K562 (cell line): ENCODE measurements at regions not wholly inside any gene's neighbourhood (a gene's known extent, or its start where the extent isn't known, plus 50 kb on each side); places are given as distances from the start of the nearest gene placed in this dataset.

ENCODE experiments used
- ATAC-seq: fragments of 200-7000 bp; cut with Tn5 transposase; 3 replicates; pipeline ENCODE4 v1.9.1; 2020; ENCODE audit warnings: moderate library complexity
- BruUV-seq: library from RNA; stranded (reverse); fragments of 400-500 nt; replicated peaks from 2 replicates; lab custom pipeline; 2021; lab: Mats Ljungman, UMichigan
- CTCF ChIA-PET: fragments of 300-600 bp; formaldehyde crosslinking; extraction: SDS; loops from one replicate; lab custom pipeline; 2021; ENCODE audit warnings: low intra/inter-chr PET ratio; lab: Yijun Ruan, JAX
- POLR2A ChIA-PET: fragments of 300-600, 350-650 bp; sonication (Branson Sonifier 250); formaldehyde crosslinking; extraction: SDS; loops from one replicate; lab custom pipeline; 2021; ENCODE audit warnings: antibody characterized with exemption, inconsistent platforms; lab: Yijun Ruan, JAX
- DNase-seq, 4 experiments: peaks; one replicate each; pipeline versions ENCODE4 v3.0.0 to v3.0.0-alpha.2; 2011 to 2018; ENCODE audit warnings: low spot score in 3 of 4, mixed read lengths in 3 of 4; ENCODE audit errors: extremely low read depth in 1 of 4
- FAIRE-seq: peaks from 2 replicates; lab custom pipeline; 2011; peaks lifted over from hg19 to GRCh38; lab: Jason Lieb, UNC
- H2AFZ ChIP-seq: 2 replicates; pipeline ENCODE4 v1.6.0; 2011; ENCODE audit warnings: low read depth, low read length, control low read depth, inconsistent platforms
- H3K27ac ChIP-seq: fragments of 200-600 bp; 3 replicates; pipeline ENCODE4 v1.8.0; 2011; ENCODE audit warnings: low read depth, mild to moderate bottlenecking, control low read depth, inconsistent platforms, low read length, moderate library complexity, mixed read lengths; ENCODE audit errors: extremely low read depth
- H3K27me3 ChIP-seq, 2 experiments: fragments of 300-600 bp in 1 of 2; 2 replicates in 1 of 2; 3 replicates in 1 of 2; pipeline versions ENCODE4 v1.6.0 to v1.8.0; 2011; ENCODE audit warnings: inconsistent platforms in 2 of 2, low read length in 2 of 2, mild to moderate bottlenecking in 1 of 2, mixed read lengths in 1 of 2, moderate library complexity in 1 of 2; ENCODE audit not compliant: control insufficient read depth in 2 of 2, insufficient read depth in 2 of 2
- H3K36me3 ChIP-seq: fragments of 300-600 bp; 3 replicates; pipeline ENCODE4 v1.8.0; 2011; ENCODE audit warnings: mild to moderate bottlenecking, low read length, inconsistent platforms; ENCODE audit not compliant: control insufficient read depth, insufficient read depth
- H3K4me1 ChIP-seq, 2 experiments: fragments of 200-600 bp in 1 of 2; replicated peaks in 1 of 2; 2 replicates in 1 of 2; 3 replicates in 1 of 2; pipeline versions ENCODE4 v1.5.1 to v1.8.0; 2011; ENCODE audit warnings: inconsistent platforms in 2 of 2, low read length in 2 of 2, mild to moderate bottlenecking in 1 of 2, mixed read lengths in 1 of 2, moderate library complexity in 1 of 2; ENCODE audit not compliant: control insufficient read depth in 2 of 2, insufficient read depth in 2 of 2
- H3K4me2 ChIP-seq: 2 replicates; pipeline ENCODE4 v1.6.1; 2011; ENCODE audit warnings: low read length, control low read depth, inconsistent platforms, mixed read lengths; ENCODE audit not compliant: insufficient read depth
- H3K4me3 ChIP-seq: fragments of 200-600 bp; sonication (generic), shearing (Covaris generic); 2 replicates; pipeline ENCODE4 v1.5.1; 2016; ENCODE audit warnings: control low read depth, inconsistent platforms
- H3K79me2 ChIP-seq: fragments of 200-600 bp; 3 replicates; pipeline ENCODE4 v1.8.0; 2011; ENCODE audit warnings: low read length, inconsistent platforms; ENCODE audit not compliant: control insufficient read depth, insufficient read depth
- H3K9ac ChIP-seq, 2 experiments: 2 replicates each; pipeline versions ENCODE4 v1.6.0 to v1.6.1; 2011; ENCODE audit warnings: low read depth in 2 of 2, low read length in 2 of 2, control low read depth in 1 of 2, inconsistent platforms in 1 of 2, mild to moderate bottlenecking in 1 of 2, mixed read lengths in 1 of 2; ENCODE audit not compliant: insufficient read depth in 1 of 2
- H3K9me1 ChIP-seq: one replicate; pipeline ENCODE4 v1.6.0; 2011; ENCODE audit warnings: inconsistent platforms, mild to moderate bottlenecking, low read length, moderate library complexity; ENCODE audit not compliant: control insufficient read depth, insufficient read depth
- H3K9me3 ChIP-seq: replicated peaks from 2 replicates; pipeline ENCODE4 v1.5.1; 2011; ENCODE audit warnings: low read depth, low read length, inconsistent platforms; ENCODE audit not compliant: control insufficient read depth, insufficient read depth
- H4K20me1 ChIP-seq: replicated peaks from 2 replicates; pipeline ENCODE4 v1.6.1; 2011; ENCODE audit warnings: low read length, inconsistent platforms, mixed read lengths; ENCODE audit not compliant: control insufficient read depth, insufficient read depth
- ARID2 ChIP-seq: fragments of 450-650 bp; IDR thresholded peaks from 2 replicates; pipeline ENCODE4 v1.6.1; 2017; ENCODE audit warnings: antibody characterized with exemption, mild to moderate bottlenecking
- COPS2 ChIP-seq: fragments of 450-650 bp; conservative IDR thresholded peaks from 2 replicates; pipeline ENCODE4 v1.6.1; 2016; ENCODE audit warnings: mild to moderate bottlenecking, moderate library complexity
- ETV1 ChIP-seq: fragments of 450-650 bp; conservative IDR thresholded peaks from 2 replicates; pipeline ENCODE4 v1.6.1; 2016; ENCODE audit warnings: missing genetic modification characterization, control low read depth, low read depth, missing compliant biosample characterization
- ETV6 ChIP-seq, 3 experiments: fragments of 150-350 bp in 1 of 3; sonication (generic) in 1 of 3; formaldehyde crosslinking in 1 of 3; IDR thresholded peaks; 2 replicates each; pipeline versions ENCODE4 v1.6.1 to v1.8.0; 2014 to 2022; ENCODE audit warnings: borderline replicate concordance in 2 of 3, low read depth in 2 of 3, antibody characterized with exemption in 1 of 3, low read length in 1 of 3, mild to moderate bottlenecking in 1 of 3, missing genetic modification reagents in 1 of 3
- JUNB ChIP-seq: fragments of 450-650 bp; formaldehyde crosslinking; conservative IDR thresholded peaks from 2 replicates; pipeline ENCODE4 v1.4.0; 2020; ENCODE audit warnings: mild to moderate bottlenecking
- KAT7 ChIP-seq: sonication (generic); formaldehyde crosslinking; IDR thresholded peaks from 2 replicates; pipeline ENCODE4 v1.8.0; 2022; ENCODE audit warnings: missing genetic modification reagents, mild to moderate bottlenecking, borderline replicate concordance
- MTF1 ChIP-seq: fragments of 250-450 bp; sonication (Bioruptor Pico); IDR thresholded peaks from 2 replicates; pipeline ENCODE4 v1.9.0; 2021; ENCODE audit warnings: moderate library complexity, mild to moderate bottlenecking, inconsistent platforms, borderline replicate concordance
- NR2C2 ChIP-seq, 2 experiments: fragments of 200-800 bp in 1 of 2; sonication (Bioruptor generic) in 1 of 2; sonication (generic) in 1 of 2; formaldehyde crosslinking in 1 of 2; IDR thresholded peaks; 2 replicates each; pipeline versions ENCODE4 v1.6.1 to v1.8.0; 2016 to 2022; ENCODE audit warnings: mild to moderate bottlenecking in 1 of 2, missing compliant biosample characterization in 1 of 2, missing genetic modification characterization in 1 of 2, missing genetic modification reagents in 1 of 2
- POU5F1 ChIP-seq: fragments of 150-350 bp; IDR thresholded peaks from 2 replicates; pipeline ENCODE4 v1.6.1; 2014; ENCODE audit warnings: borderline replicate concordance, low read length, low read depth, mild to moderate bottlenecking; ENCODE audit not compliant: partially characterized antibody
- RHOXF2B ChIP-seq: fragments of 250-450 bp; sonication (Bioruptor Pico); conservative IDR thresholded peaks from 2 replicates; pipeline ENCODE4 v1.5.1; 2021
- U2AF1 ChIP-seq: fragments of 200-400 bp; formaldehyde crosslinking; optimal IDR thresholded peaks from 2 replicates; pipeline ENCODE3; 2017; ENCODE audit warnings: mild to moderate bottlenecking, low read depth, low read length, moderate library complexity
- WHSC1 ChIP-seq: IDR thresholded peaks from one replicate; pipeline ENCODE4 v1.6.1; 2012; ENCODE audit warnings: low read length, control low read depth, inconsistent platforms
- ZEB2 ChIP-seq: fragments of 450-650 bp; IDR thresholded peaks from 2 replicates; pipeline ENCODE4 v1.6.1; 2016
- ZNF140 ChIP-seq: fragments of 250-450 bp; sonication (Bioruptor Pico); IDR thresholded peaks from 2 replicates; pipeline ENCODE4 v1.8.0; 2021; ENCODE audit warnings: moderate library complexity, mild to moderate bottlenecking, inconsistent platforms
- ZNF184 ChIP-seq: sonication (generic); formaldehyde crosslinking; IDR thresholded peaks from 2 replicates; pipeline ENCODE4 v1.5.0; 2020; ENCODE audit warnings: missing genetic modification reagents
- WGBS: fragments of 100-300 bp; shearing (Covaris generic); methylation state at CpG from one replicate; pipeline ENCODE4 v1.1.6; 2016; ENCODE audit warnings: low coverage, mixed read lengths; ENCODE audit not compliant: insufficient coverage; ENCODE audit errors: missing lambda C conversion rate; 5-methylcytosine and 5-hydroxymethylcytosine counted together
- in situ Hi-C: fragments of 300-500 bp; cut with MboI; formaldehyde crosslinking; loops from 4 replicates; pipeline ENCODE4 v1.15.0; 2018; ENCODE audit warnings: inconsistent platforms, mixed read lengths
- intact Hi-C: fragments of 100-400 bp; cut with micrococcal nuclease; formaldehyde crosslinking; loops from 2 replicates; pipeline ENCODE4 v1.14.2; 2022
- TF ChIP-seq, protein P1 (sequence below), 3 experiments: IDR thresholded peaks in 2 of 3; conservative IDR thresholded peaks in 1 of 3; 2 replicates each; pipeline ENCODE4 v1.5.1; 2011 to 2012; ENCODE audit warnings: low read length in 3 of 3, mild to moderate bottlenecking in 3 of 3, control low read depth in 2 of 3, improper control_type of control experiment in 1 of 3, inconsistent platforms in 1 of 3, low read depth in 1 of 3, mixed read lengths in 1 of 3, moderate library complexity in 1 of 3; ENCODE audit not compliant: insufficient read depth in 2 of 3
- TF ChIP-seq, protein P2 (sequence below): IDR thresholded peaks from 3 replicates; pipeline ENCODE4 v1.6.1; 2011; ENCODE audit warnings: borderline replicate concordance, mild to moderate bottlenecking; ENCODE audit not compliant: insufficient read length, insufficient read depth
- TF ChIP-seq, protein P3 (sequence below): fragments of 450-650 bp; IDR thresholded peaks from 2 replicates; pipeline ENCODE4 v1.7.0; 2016; ENCODE audit warnings: borderline replicate concordance

DNA sequence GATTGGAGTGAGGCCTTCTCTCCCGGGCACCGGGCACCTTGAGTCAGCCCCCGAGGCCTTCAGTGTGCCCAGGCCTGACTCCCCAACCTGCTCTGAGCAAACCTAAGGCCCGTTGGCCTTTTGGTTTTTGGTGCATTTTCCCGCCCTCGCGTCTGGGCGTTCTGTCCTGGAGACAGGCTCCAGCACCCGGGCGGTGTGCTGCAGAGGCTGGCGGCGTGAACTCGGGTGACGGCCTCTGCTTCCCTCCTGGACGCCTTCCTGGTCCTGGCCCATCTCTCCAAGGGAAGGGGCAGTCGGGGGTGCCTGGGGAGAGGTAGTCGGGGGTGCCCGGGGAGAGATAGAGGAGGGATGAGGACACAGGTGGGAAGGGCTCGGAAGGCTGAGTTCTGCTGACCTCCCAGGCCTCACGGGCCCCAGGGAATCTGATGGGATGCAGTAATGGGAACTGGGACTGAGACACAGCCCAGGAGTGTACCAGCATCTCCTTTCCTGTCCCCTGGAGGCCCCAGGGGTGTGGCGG is 1326.4 kb downstream of the BRD1 start:
- intact Hi-C loops = no loop called here
- H4K20me1 ChIP-seq = 0 out of 2 replicates have a peak, but pooled peaks cover 8% of the 10 kb centered on the region
- H2AFZ ChIP-seq = no peak overlapping the region
- no peak for DNase-seq
- H3K9me3 ChIP-seq = no peaks in the 10 kb centered on the region
- no peak overlapping the region for H3K9ac ChIP-seq
- POLR2A ChIA-PET = no interaction called here
- no peaks in the 10 kb centered on the region for H3K36me3 ChIP-seq
- H3K4me2 ChIP-seq = no peak overlapping the region
- no peak overlapping the region for H3K27ac ChIP-seq
- peaks cover 2 to 29% of the 10 kb centered on the region in 2 experiments; a peak in 3 of 5 replicates for H3K27me3 ChIP-seq
- no peak for ATAC-seq
- BruUV-seq = no TSS peak
- H3K4me1 ChIP-seq = no peaks in the 10 kb centered on the region
- CTCF ChIA-PET = no interaction called here
- no peak overlapping the region for H3K4me3 ChIP-seq
- no peak for FAIRE-seq
- H3K9me1 ChIP-seq = no peaks in the 10 kb centered on the region
- in situ Hi-C loops = no loop called here
- H3K79me2 ChIP-seq = no peaks in the 10 kb centered on the region
- WGBS = 2% methylated on average over 9 of the region's 21 CpGs
- no peak for TF ChIP-seq ARID2
- no peak for TF ChIP-seq ZNF140 (CRISPR knock-in tag)
- TF ChIP-seq U2AF1 = no peak
- no peak for TF ChIP-seq ZEB2
- TF ChIP-seq WHSC1 = no peak
- TF ChIP-seq, protein P1, sequence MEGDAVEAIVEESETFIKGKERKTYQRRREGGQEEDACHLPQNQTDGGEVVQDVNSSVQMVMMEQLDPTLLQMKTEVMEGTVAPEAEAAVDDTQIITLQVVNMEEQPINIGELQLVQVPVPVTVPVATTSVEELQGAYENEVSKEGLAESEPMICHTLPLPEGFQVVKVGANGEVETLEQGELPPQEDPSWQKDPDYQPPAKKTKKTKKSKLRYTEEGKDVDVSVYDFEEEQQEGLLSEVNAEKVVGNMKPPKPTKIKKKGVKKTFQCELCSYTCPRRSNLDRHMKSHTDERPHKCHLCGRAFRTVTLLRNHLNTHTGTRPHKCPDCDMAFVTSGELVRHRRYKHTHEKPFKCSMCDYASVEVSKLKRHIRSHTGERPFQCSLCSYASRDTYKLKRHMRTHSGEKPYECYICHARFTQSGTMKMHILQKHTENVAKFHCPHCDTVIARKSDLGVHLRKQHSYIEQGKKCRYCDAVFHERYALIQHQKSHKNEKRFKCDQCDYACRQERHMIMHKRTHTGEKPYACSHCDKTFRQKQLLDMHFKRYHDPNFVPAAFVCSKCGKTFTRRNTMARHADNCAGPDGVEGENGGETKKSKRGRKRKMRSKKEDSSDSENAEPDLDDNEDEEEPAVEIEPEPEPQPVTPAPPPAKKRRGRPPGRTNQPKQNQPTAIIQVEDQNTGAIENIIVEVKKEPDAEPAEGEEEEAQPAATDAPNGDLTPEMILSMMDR (IDR thresholded peaks at IDR 0.05 in 2 of 3, conservative IDR thresholded peaks at IDR 0.05 in 1 of 3; ENCODE audit: insufficient read depth in 2 of 3, low read depth in 1 of 3, low read length in 3 of 3) = no peak
- no peak for TF ChIP-seq POU5F1
- no peak for TF ChIP-seq ETV6 (IDR thresholded peaks at IDR 0.05; ENCODE audit: borderline replicate concordance in 1 of 2, low read depth in 2 of 2, low read length in 1 of 2)
- TF ChIP-seq ETV6 (CRISPR knock-in tag; IDR thresholded peaks at IDR 0.05; ENCODE audit: borderline replicate concordance) = no peak
- no peak for TF ChIP-seq RHOXF2B
- TF ChIP-seq, protein P2, sequence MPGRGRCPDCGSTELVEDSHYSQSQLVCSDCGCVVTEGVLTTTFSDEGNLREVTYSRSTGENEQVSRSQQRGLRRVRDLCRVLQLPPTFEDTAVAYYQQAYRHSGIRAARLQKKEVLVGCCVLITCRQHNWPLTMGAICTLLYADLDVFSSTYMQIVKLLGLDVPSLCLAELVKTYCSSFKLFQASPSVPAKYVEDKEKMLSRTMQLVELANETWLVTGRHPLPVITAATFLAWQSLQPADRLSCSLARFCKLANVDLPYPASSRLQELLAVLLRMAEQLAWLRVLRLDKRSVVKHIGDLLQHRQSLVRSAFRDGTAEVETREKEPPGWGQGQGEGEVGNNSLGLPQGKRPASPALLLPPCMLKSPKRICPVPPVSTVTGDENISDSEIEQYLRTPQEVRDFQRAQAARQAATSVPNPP = no peak
- TF ChIP-seq JUNB = no peak
- no peak for TF ChIP-seq ZNF184 (CRISPR knock-in tag)
- no peak for TF ChIP-seq KAT7
- TF ChIP-seq ETV1 = no peak
- TF ChIP-seq MTF1 (CRISPR knock-in tag) = no peak
- TF ChIP-seq, protein P3, sequence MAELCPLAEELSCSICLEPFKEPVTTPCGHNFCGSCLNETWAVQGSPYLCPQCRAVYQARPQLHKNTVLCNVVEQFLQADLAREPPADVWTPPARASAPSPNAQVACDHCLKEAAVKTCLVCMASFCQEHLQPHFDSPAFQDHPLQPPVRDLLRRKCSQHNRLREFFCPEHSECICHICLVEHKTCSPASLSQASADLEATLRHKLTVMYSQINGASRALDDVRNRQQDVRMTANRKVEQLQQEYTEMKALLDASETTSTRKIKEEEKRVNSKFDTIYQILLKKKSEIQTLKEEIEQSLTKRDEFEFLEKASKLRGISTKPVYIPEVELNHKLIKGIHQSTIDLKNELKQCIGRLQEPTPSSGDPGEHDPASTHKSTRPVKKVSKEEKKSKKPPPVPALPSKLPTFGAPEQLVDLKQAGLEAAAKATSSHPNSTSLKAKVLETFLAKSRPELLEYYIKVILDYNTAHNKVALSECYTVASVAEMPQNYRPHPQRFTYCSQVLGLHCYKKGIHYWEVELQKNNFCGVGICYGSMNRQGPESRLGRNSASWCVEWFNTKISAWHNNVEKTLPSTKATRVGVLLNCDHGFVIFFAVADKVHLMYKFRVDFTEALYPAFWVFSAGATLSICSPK = no peak
- no peak for TF ChIP-seq NR2C2 (CRISPR knock-in tag; IDR thresholded peaks at IDR 0.05)
- no peak for TF ChIP-seq NR2C2 (tag; IDR thresholded peaks at IDR 0.05)
- TF ChIP-seq COPS2 = no peak
